IPS-20b (cell line): ENCODE measurements at regions not wholly inside any gene's neighbourhood (a gene's known extent, or its start where the extent isn't known, plus 50 kb on each side); places are given as distances from the start of the nearest gene placed in this dataset.

Experiments
- H3K27ac ChIP-seq: one replicate; pipeline ENCODE4 v1.5.1; 2013; ENCODE audit warnings: low read length
- H3K27me3 ChIP-seq: 2 replicates; pipeline ENCODE4 v1.6.1; 2013; ENCODE audit warnings: mild to moderate bottlenecking, low read length, inconsistent platforms; ENCODE audit not compliant: insufficient read depth
- H3K36me3 ChIP-seq: 2 replicates; pipeline ENCODE4 v1.6.1; 2013; ENCODE audit warnings: low read depth, mild to moderate bottlenecking, inconsistent platforms, low read length, moderate library complexity; ENCODE audit not compliant: insufficient read depth
- H3K4me1 ChIP-seq: 2 replicates; pipeline ENCODE4 v1.6.1; 2013; ENCODE audit warnings: mild to moderate bottlenecking, control low read depth, inconsistent platforms, low read length, moderate library complexity; ENCODE audit not compliant: insufficient read depth
- H3K4me3 ChIP-seq: 2 replicates; pipeline ENCODE4 v1.5.1; 2013; ENCODE audit warnings: mild to moderate bottlenecking, low read length, inconsistent platforms
- H3K9ac ChIP-seq: 2 replicates; pipeline ENCODE4 v1.6.1; 2013; ENCODE audit warnings: low read depth, mild to moderate bottlenecking, inconsistent platforms, low read length, moderate library complexity
- H3K9me3 ChIP-seq: 2 replicates; pipeline ENCODE4 v1.6.1; 2013; ENCODE audit warnings: mild to moderate bottlenecking, low read depth, low read length, inconsistent platforms; ENCODE audit not compliant: insufficient read depth

- no peak overlapping the region for H3K9ac ChIP-seq
- no peaks in the 10 kb centered on the region for H3K4me1 ChIP-seq
- H3K36me3 ChIP-seq = no peaks in the 10 kb centered on the region
- H3K9me3 ChIP-seq = no peaks in the 10 kb centered on the region
- no peaks in the 10 kb centered on the region for H3K27me3 ChIP-seq
- H3K4me3 ChIP-seq = no peak overlapping the region
- H3K27ac ChIP-seq = no peak overlapping the region
These were observed 140.4 kb upstream of the KLHL29 start for GRCh38 chr2:23244617-23245016.

GRCh38 chr2:23246992-23247683 lies 137.8 kb upstream of the KLHL29 start:
- H3K4me3 ChIP-seq = no peak overlapping the region
- H3K4me1 ChIP-seq = no peaks in the 10 kb centered on the region
- no peaks in the 10 kb centered on the region for H3K9me3 ChIP-seq
- H3K36me3 ChIP-seq = no peaks in the 10 kb centered on the region
- H3K9ac ChIP-seq = no peak overlapping the region
- H3K27me3 ChIP-seq = no peaks in the 10 kb centered on the region
- no peak overlapping the region for H3K27ac ChIP-seq

DNA sequence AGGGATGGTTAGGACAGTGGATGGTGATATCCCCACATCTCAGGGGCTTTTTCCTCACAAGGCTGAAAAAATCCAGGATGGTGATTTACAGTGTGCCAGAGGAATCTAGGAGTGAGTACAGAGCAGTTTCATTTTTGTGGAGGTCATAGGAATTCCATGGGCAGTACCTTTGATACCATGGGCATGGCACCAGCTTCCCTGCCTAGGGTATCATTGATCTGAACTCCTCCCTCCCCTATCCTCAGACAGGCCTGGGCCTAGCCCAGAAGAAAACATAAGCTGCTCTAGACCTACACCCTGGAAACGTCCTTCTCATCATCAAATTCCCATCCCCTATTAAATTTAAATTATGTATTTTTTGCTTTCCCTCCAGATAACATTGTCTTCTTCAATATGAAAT lies 136.3 kb upstream of the KLHL29 start:
- Histone ChIP-seq H3K4me1 (no peaks in the 10 kb centered on the region), H3K27ac (no peak overlapping the region), H3K27me3 (no peaks in the 10 kb centered on the region), H3K9ac (no peak overlapping the region), H3K36me3 (no peaks in the 10 kb centered on the region), H3K9me3 (no peaks in the 10 kb centered on the region), H3K4me3 (no peak overlapping the region)

DNA sequence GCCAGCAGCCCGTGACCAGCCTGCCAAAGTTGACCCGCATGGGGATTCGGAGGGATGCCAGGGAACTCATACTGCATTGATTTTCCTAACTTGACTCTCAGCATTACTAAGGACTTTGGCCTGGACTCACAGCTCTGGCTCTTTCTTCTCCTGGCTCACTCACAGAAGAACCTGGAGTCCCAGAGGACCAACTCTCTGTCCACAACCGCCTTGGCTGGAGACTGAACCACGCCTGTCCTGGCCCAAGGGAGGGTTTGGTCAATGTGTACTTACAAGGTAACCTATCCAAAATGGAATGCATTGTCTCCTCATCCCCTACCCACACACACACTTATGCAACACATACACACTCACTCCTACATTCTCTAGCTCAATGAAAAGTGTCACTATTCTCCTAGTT lies 135.6 kb upstream of the KLHL29 start:
- H3K27me3 ChIP-seq = no peaks in the 10 kb centered on the region
- H3K4me1 ChIP-seq = no peaks in the 10 kb centered on the region
- H3K9ac ChIP-seq = no peak overlapping the region
- H3K27ac ChIP-seq = no peak overlapping the region
- H3K4me3 ChIP-seq = no peak overlapping the region
- H3K9me3 ChIP-seq = no peaks in the 10 kb centered on the region
- no peaks in the 10 kb centered on the region for H3K36me3 ChIP-seq

- Histone ChIP-seq H3K4me1 (no peaks in the 10 kb centered on the region), H3K9me3 (no peaks in the 10 kb centered on the region), H3K27ac (no peak overlapping the region), H3K4me3 (no peak overlapping the region), H3K27me3 (no peaks in the 10 kb centered on the region), H3K36me3 (no peaks in the 10 kb centered on the region), H3K9ac (no peak overlapping the region)
These were observed 134.6 kb upstream of the KLHL29 start for GRCh38 chr2:23250371-23250770.

DNA sequence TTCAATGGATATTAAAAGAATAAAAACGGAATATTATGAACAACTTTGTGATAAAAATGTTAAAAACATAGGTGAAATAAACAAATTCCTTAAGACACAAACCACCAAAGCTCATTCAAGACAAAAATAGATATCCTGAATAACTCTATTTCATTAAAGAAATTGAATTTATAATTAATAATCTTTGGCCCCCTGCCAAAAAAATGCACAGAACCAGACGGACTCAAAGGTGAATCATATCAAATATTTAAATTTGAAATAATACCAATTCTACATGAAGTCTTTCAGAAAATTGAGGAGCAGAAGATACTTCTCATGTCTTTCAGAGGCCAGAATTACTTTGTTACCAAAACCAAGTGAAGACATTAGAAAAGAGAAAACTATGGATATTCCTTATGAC lies 128.3 kb upstream of the KLHL29 start:
- Histone ChIP-seq H3K4me1 (no peaks in the 10 kb centered on the region), H3K27ac (no peak overlapping the region), H3K27me3 (no peaks in the 10 kb centered on the region), H3K4me3 (no peak overlapping the region), H3K36me3 (no peaks in the 10 kb centered on the region), H3K9ac (no peak overlapping the region), H3K9me3 (no peaks in the 10 kb centered on the region)

DNA sequence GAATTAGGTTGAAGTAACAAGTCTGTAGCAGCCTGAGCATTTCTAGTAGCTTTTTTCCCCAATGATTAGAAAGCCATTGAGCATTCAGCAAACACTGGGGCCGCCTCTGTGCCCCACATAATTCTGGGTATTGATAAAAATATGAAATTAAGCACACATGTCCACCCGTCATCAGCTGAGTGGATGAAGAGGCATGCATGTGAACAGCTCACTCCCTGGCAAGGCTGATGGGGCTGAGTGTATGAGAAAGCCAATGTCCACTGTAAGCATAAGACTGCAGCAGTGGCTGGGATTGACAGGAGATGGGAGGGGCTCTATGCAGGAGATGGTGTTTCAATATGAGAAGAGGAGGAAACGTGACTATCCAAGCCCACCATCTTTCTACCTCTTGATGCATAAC lies 124.4 kb upstream of the KLHL29 start:
- H3K27me3 ChIP-seq = no peaks in the 10 kb centered on the region
- no peak overlapping the region for H3K4me3 ChIP-seq
- no peaks in the 10 kb centered on the region for H3K4me1 ChIP-seq
- H3K9ac ChIP-seq = no peak overlapping the region
- H3K27ac ChIP-seq = no peak overlapping the region
- no peaks in the 10 kb centered on the region for H3K36me3 ChIP-seq
- H3K9me3 ChIP-seq = no peaks in the 10 kb centered on the region

- H3K4me1 ChIP-seq = no peaks in the 10 kb centered on the region
- no peak overlapping the region for H3K4me3 ChIP-seq
- H3K36me3 ChIP-seq = no peaks in the 10 kb centered on the region
- H3K9me3 ChIP-seq = no peaks in the 10 kb centered on the region
- H3K27me3 ChIP-seq = no peaks in the 10 kb centered on the region
- H3K27ac ChIP-seq = no peak overlapping the region
- no peak overlapping the region for H3K9ac ChIP-seq
These were observed 116.3 kb upstream of the KLHL29 start for GRCh38 chr2:23268467-23269263.

DNA sequence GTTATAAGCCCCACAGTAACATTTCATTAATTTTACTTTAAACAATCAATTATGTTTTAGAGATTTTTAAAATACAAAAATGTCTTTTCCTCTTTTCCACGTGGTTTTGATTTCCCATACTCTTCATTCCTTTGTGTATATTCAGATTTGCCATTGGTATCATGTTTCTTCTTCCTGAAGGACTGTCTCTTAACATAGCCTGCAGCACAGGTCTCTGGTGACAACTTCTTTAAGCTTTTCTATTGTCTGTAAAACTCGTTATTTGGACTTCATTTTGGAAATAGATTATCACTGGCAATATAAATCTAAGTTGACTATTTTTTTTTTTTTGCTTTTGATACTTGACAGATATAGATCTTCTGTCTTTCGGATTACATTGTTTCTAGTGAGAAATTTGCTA lies 115.2 kb upstream of the KLHL29 start:
- H3K27ac ChIP-seq = no peak overlapping the region
- H3K36me3 ChIP-seq = no peaks in the 10 kb centered on the region
- no peak overlapping the region for H3K9ac ChIP-seq
- no peaks in the 10 kb centered on the region for H3K4me1 ChIP-seq
- H3K9me3 ChIP-seq = no peaks in the 10 kb centered on the region
- H3K27me3 ChIP-seq = no peaks in the 10 kb centered on the region
- H3K4me3 ChIP-seq = no peak overlapping the region

- Histone ChIP-seq H3K36me3 (no peaks in the 10 kb centered on the region), H3K4me3 (no peak overlapping the region), H3K4me1 (no peaks in the 10 kb centered on the region), H3K27ac (no peak overlapping the region), H3K27me3 (no peaks in the 10 kb centered on the region), H3K9me3 (no peaks in the 10 kb centered on the region), H3K9ac (no peak overlapping the region)
These were observed 114.2 kb upstream of the KLHL29 start for GRCh38 chr2:23270810-23271209.

DNA sequence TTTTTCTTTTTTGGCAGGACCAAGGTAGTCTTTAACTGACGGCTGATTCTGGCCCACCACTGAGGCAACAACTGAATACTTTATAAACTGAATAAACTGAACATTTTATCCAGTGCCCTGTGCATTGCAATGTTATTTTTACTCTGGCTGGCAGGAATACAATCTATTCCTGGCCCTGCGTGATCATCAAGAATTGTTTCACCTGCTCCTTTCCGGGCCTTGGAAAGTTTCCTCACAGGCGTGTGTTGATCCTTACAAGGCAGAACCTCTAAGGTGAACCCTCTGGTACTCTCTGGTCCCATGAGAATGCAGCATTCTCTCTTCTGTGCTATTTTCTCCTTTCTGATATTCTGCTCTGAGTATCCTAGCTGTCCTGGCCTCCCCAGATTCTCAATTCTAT lies 113.7 kb upstream of the KLHL29 start:
- H3K4me3 ChIP-seq = no peak overlapping the region
- no peaks in the 10 kb centered on the region for H3K27me3 ChIP-seq
- H3K9ac ChIP-seq = no peak overlapping the region
- H3K4me1 ChIP-seq = no peaks in the 10 kb centered on the region
- no peak overlapping the region for H3K27ac ChIP-seq
- H3K36me3 ChIP-seq = no peaks in the 10 kb centered on the region
- no peaks in the 10 kb centered on the region for H3K9me3 ChIP-seq

DNA sequence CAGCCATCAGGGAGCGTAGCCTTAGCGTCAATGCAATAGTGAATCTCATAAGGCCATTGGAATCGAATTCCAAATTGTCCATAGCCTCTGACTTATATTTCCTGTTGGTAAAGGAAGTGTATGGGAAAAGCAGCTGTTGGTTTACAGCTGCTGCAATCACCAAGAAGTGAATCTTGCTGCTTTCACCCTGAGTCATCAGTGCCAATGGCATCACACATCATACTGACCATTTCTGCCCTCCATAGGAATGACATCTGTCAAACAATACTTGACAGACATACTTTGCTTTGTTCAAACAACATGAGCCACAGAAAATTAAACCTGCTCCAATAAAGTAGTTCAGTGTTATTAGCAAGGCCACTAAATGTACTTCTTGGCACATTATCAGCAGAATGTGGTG lies 111.2 kb upstream of the KLHL29 start:
- H3K27me3 ChIP-seq = no peaks in the 10 kb centered on the region
- no peak overlapping the region for H3K4me3 ChIP-seq
- H3K9ac ChIP-seq = no peak overlapping the region
- H3K9me3 ChIP-seq = no peaks in the 10 kb centered on the region
- H3K4me1 ChIP-seq = no peaks in the 10 kb centered on the region
- no peaks in the 10 kb centered on the region for H3K36me3 ChIP-seq
- H3K27ac ChIP-seq = no peak overlapping the region
